GM23248 (cell line): ENCODE measurements at regions not wholly inside any gene's neighbourhood (a gene's known extent, or its start where the extent isn't known, plus 50 kb on each side); places are given as distances from the start of the nearest gene placed in this dataset.

Experiments
- DNase-seq: peaks from one replicate; pipeline ENCODE4 v3.0.0-alpha.2; 2015
- H2AFZ ChIP-seq: fragments of 200-600 bp; sonication (generic); 2 replicates; pipeline ENCODE4 v1.6.1; 2016; ENCODE audit warnings: antibody characterized with exemption
- H3F3A ChIP-seq: fragments of 200-600 bp; sonication (generic); 2 replicates; pipeline ENCODE4 v1.6.1; 2016; ENCODE audit warnings: mild to moderate bottlenecking, antibody characterized with exemption, mixed run types; ENCODE audit not compliant: insufficient read depth
- H3K27ac ChIP-seq: fragments of 200-600 bp; sonication (generic); 2 replicates; pipeline ENCODE4 v1.5.1; 2016; ENCODE audit warnings: mild to moderate bottlenecking
- H3K27me3 ChIP-seq: fragments of 200-600 bp; sonication (generic); replicated peaks from 2 replicates; pipeline ENCODE4 v1.6.1; 2016; ENCODE audit warnings: mild to moderate bottlenecking; ENCODE audit not compliant: insufficient read depth
- H3K36me3 ChIP-seq: fragments of 200-600 bp; sonication (generic); 2 replicates; pipeline ENCODE4 v1.6.1; 2016; ENCODE audit warnings: low read depth, mild to moderate bottlenecking
- H3K4me1 ChIP-seq: fragments of 200-600 bp; sonication (generic); 2 replicates; pipeline ENCODE4 v1.6.1; 2016; ENCODE audit warnings: mild to moderate bottlenecking; ENCODE audit not compliant: insufficient read depth
- H3K4me2 ChIP-seq: fragments of 200-600 bp; sonication (generic); one replicate; pipeline ENCODE4 v1.6.1; 2016; ENCODE audit warnings: mild to moderate bottlenecking; ENCODE audit not compliant: unreplicated experiment
- H3K4me3 ChIP-seq: fragments of 200-600 bp; sonication (generic); 2 replicates; pipeline ENCODE4 v1.5.1; 2016; ENCODE audit warnings: mild to moderate bottlenecking
- H3K79me2 ChIP-seq: fragments of 200-600 bp; sonication (generic); 2 replicates; pipeline ENCODE4 v1.6.1; 2016; ENCODE audit warnings: mild to moderate bottlenecking; ENCODE audit not compliant: insufficient read depth
- H3K9ac ChIP-seq: fragments of 200-600 bp; sonication (generic); 2 replicates; pipeline ENCODE4 v1.6.1; 2016; ENCODE audit warnings: mild to moderate bottlenecking
- H3K9me2 ChIP-seq: fragments of 200-600 bp; sonication (generic); 2 replicates; pipeline ENCODE4 v1.6.1; 2016; ENCODE audit warnings: mixed run types, mild to moderate bottlenecking, moderate library complexity; ENCODE audit not compliant: insufficient read depth
- H3K9me3 ChIP-seq: fragments of 200-600 bp; sonication (generic); one replicate; pipeline ENCODE4 v1.6.1; 2017; ENCODE audit warnings: low read depth
- H4K20me1 ChIP-seq: fragments of 200-600 bp; sonication (generic); 2 replicates; pipeline ENCODE4 v1.6.0; 2016; ENCODE audit not compliant: insufficient read depth
- EZH2 ChIP-seq: fragments of 200-600 bp; sonication (generic); IDR thresholded peaks from 2 replicates; pipeline ENCODE4 v1.6.1; 2018; ENCODE audit warnings: antibody characterized with exemption, mild to moderate bottlenecking; ENCODE audit not compliant: insufficient read depth, poor library complexity, severe bottlenecking
- EZH2phosphoT487 ChIP-seq: fragments of 200-600 bp; sonication (generic); IDR thresholded peaks from 2 replicates; pipeline ENCODE4 v1.6.1; 2018; ENCODE audit warnings: antibody characterized with exemption, moderate library complexity, mild to moderate bottlenecking, low read depth; ENCODE audit not compliant: insufficient read depth
- WGBS, 2 experiments: methylation state at CpG; one replicate each; pipeline ENCODE4 v1.1.6; 2015 to 2017; ENCODE audit warnings: low lambda C conversion rate in 2 of 2, low coverage in 1 of 2; ENCODE audit errors: missing lambda C conversion rate in 2 of 2; 5-methylcytosine and 5-hydroxymethylcytosine counted together
- in situ Hi-C: fragments of 300-500 bp; cut with MboI; formaldehyde crosslinking; loops from 2 replicates; pipeline ENCODE4 v1.15.0; 2020

GRCh38 chr11:15451713-15452112 lies 337.0 kb downstream of the INSC start:
- Histone ChIP-seq H3K4me1 (no peaks in the 10 kb centered on the region), H4K20me1 (no peaks in the 10 kb centered on the region), H3K27me3 (no peaks in the 10 kb centered on the region), H3K79me2 (no peaks in the 10 kb centered on the region), H3F3A (no peaks in the 10 kb centered on the region), H2AFZ (no peak overlapping the region), H3K4me3 (no peak overlapping the region), H3K4me2 (no peak overlapping the region), H3K9me2 (no peaks in the 10 kb centered on the region), H3K36me3 (no peaks in the 10 kb centered on the region), H3K27ac (no peak overlapping the region), H3K9ac (no peak overlapping the region), H3K9me3 (no peaks in the 10 kb centered on the region)
- in situ Hi-C loops, result no loop called here
- DNase-seq, result no peak
- WGBS, 2 experiments, result 5 to 16% methylated on average over 2 of the region's 2 CpGs
- TF ChIP-seq EZH2phosphoT487 (no peak), EZH2 (no peak)

GRCh38 chr11:15453211-15453765 lies 338.6 kb downstream of the INSC start:
- Histone ChIP-seq H3K4me2 (no peak overlapping the region), H3K4me1 (no peaks in the 10 kb centered on the region), H3K36me3 (no peaks in the 10 kb centered on the region), H3K4me3 (no peak overlapping the region), H3K9ac (no peak overlapping the region), H3K79me2 (no peaks in the 10 kb centered on the region), H2AFZ (no peak overlapping the region), H3K27me3 (no peaks in the 10 kb centered on the region), H3K9me2 (no peaks in the 10 kb centered on the region), H3F3A (no peaks in the 10 kb centered on the region), H3K27ac (no peak overlapping the region), H4K20me1 (no peaks in the 10 kb centered on the region), H3K9me3 (no peaks in the 10 kb centered on the region)
- WGBS, 2 experiments, result 22 to 35% methylated on average over 2 of the region's 2 CpGs
- no peak for DNase-seq
- no peak for TF ChIP-seq EZH2phosphoT487
- no peak for TF ChIP-seq EZH2
- in situ Hi-C loops, result no loop called here

GRCh38 chr11:15468466-15468865 lies 353.7 kb downstream of the INSC start:
- H3K4me3 ChIP-seq, result no peak overlapping the region
- no peak for TF ChIP-seq EZH2phosphoT487
- no peak for TF ChIP-seq EZH2

GRCh38 chr11:15471048-15471894 lies 356.5 kb downstream of the INSC start:
- Histone ChIP-seq H3K79me2 (no peaks in the 10 kb centered on the region), H3K9me3 (no peaks in the 10 kb centered on the region), H3K27ac (no peak overlapping the region), H3K9ac (no peak overlapping the region), H3K4me3 (no peak overlapping the region), H3K9me2 (no peaks in the 10 kb centered on the region), H3K4me2 (no peak overlapping the region), H3F3A (no peaks in the 10 kb centered on the region), H4K20me1 (no peaks in the 10 kb centered on the region), H3K36me3 (no peaks in the 10 kb centered on the region), H3K27me3 (no peaks in the 10 kb centered on the region), H2AFZ (no peak overlapping the region), H3K4me1 (no peaks in the 10 kb centered on the region)
- DNase-seq, result no peak
- WGBS, 2 experiments, result 13 to 16% methylated on average over 7 of the region's 7 CpGs
- in situ Hi-C loops, result no loop called here
- TF ChIP-seq EZH2phosphoT487 (no peak), EZH2 (no peak)

More at GRCh38 chr11:15468466-15468865, 353.7 kb downstream of the INSC start:
- in situ Hi-C loops, result no loop called here
- Histone ChIP-seq H3K79me2 (no peaks in the 10 kb centered on the region), H3K9me2 (no peaks in the 10 kb centered on the region), H3K36me3 (no peaks in the 10 kb centered on the region), H3K4me2 (no peak overlapping the region), H4K20me1 (no peaks in the 10 kb centered on the region), H2AFZ (no peak overlapping the region), H3K27ac (no peak overlapping the region), H3K4me1 (no peaks in the 10 kb centered on the region), H3K9me3 (no peaks in the 10 kb centered on the region), H3K9ac (no peak overlapping the region), H3K27me3 (no peaks in the 10 kb centered on the region), H3F3A (no peaks in the 10 kb centered on the region)
- WGBS, 2 experiments, result 9 to 11% methylated on average over 4 of the region's 4 CpGs
- DNase-seq, result no peak
